ENCODE measurements at regions not wholly inside any gene's neighbourhood (a gene's known extent, or its start where the extent isn't known, plus 50 kb on each side); places are given as distances from the start of the nearest gene placed in this dataset.

DNA sequence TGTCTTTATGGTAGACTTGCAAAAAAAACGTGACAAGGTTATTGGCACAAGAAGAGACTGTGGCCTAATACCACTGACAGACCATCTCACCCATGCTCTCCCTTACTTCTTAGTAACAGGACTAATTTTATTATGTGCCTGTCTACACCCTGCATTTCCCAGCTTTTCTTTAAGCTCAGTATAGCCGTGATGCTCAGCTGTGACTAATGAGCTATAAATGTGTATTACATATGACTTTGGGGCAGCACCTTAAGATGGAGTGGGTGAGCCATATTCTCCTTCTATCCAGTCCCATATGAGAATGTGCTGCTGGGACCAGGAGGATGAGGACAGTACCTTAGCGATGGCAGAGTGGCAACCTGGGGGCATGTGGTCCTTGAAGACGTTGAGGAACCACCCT, 293.5 kb downstream of the RNF144A start:
- no peaks in the 10 kb centered on the region for H3K4me1 ChIP-seq (ENCODE audit: insufficient read depth, low read length, poor library complexity, severe bottlenecking)
- H3F3A ChIP-seq (ENCODE audit: low read depth): no peaks in the 10 kb centered on the region
- no peak overlapping the region for H3K4me2 ChIP-seq (ENCODE audit: low read depth, low read length, poor library complexity, severe bottlenecking)
- no peaks in the 10 kb centered on the region for H3K9me2 ChIP-seq (replicated peaks; ENCODE audit: low read depth, low read length)
- H4K20me1 ChIP-seq (ENCODE audit: insufficient read depth, low read length, poor library complexity, severe bottlenecking): no peaks in the 10 kb centered on the region
- TF ChIP-seq, protein P1, sequence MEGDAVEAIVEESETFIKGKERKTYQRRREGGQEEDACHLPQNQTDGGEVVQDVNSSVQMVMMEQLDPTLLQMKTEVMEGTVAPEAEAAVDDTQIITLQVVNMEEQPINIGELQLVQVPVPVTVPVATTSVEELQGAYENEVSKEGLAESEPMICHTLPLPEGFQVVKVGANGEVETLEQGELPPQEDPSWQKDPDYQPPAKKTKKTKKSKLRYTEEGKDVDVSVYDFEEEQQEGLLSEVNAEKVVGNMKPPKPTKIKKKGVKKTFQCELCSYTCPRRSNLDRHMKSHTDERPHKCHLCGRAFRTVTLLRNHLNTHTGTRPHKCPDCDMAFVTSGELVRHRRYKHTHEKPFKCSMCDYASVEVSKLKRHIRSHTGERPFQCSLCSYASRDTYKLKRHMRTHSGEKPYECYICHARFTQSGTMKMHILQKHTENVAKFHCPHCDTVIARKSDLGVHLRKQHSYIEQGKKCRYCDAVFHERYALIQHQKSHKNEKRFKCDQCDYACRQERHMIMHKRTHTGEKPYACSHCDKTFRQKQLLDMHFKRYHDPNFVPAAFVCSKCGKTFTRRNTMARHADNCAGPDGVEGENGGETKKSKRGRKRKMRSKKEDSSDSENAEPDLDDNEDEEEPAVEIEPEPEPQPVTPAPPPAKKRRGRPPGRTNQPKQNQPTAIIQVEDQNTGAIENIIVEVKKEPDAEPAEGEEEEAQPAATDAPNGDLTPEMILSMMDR (conservative IDR thresholded peaks at IDR 0.05; ENCODE audit: low read length): no peak
- no peak for TF ChIP-seq EZH2phosphoT487 (IDR thresholded peaks at IDR 0.05; ENCODE audit: borderline replicate concordance)
- H2AFZ ChIP-seq (ENCODE audit: low read length): no peak overlapping the region
- H3K9me3 ChIP-seq (ENCODE audit: insufficient read depth, low read depth, low read length): no peaks in the 10 kb centered on the region
- no peak overlapping the region for H3K4me3 ChIP-seq (ENCODE audit: low read length, poor library complexity, severe bottlenecking)
- no peaks in the 10 kb centered on the region for H3K27me3 ChIP-seq (ENCODE audit: insufficient read depth, low read length, poor library complexity, severe bottlenecking)
- no peak overlapping the region for H3K9ac ChIP-seq (ENCODE audit: low read depth, low read length, poor library complexity, severe bottlenecking)
- H3K36me3 ChIP-seq (ENCODE audit: insufficient read depth, low read length): no peaks in the 10 kb centered on the region
- no peaks in the 10 kb centered on the region for H3K79me2 ChIP-seq (ENCODE audit: insufficient read depth, low read length)

DNA sequence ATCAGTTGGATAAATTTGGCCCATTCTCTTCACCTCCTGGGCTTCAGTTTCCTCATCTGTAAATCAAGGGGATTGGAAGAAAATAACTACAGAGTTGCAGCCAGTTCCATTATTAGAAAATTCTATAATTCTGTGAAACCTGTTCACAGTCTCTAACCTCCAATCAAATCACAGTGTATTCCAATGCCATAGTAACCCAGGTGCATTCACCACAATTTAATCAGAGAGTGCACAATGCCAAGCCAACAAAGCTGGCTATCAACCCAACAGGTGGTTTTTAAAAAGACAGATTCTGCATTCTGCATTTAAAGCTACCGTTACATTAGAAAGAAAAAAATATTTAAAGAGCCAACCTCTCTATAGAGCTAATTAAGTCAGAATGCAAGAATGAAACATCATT, 308.6 kb downstream of the RNF144A start:
- no peaks in the 10 kb centered on the region for H3F3A ChIP-seq (ENCODE audit: low read depth)
- H3K9me3 ChIP-seq (ENCODE audit: insufficient read depth, low read depth, low read length): no peaks in the 10 kb centered on the region
- H3K9me2 ChIP-seq (replicated peaks; ENCODE audit: low read depth, low read length): no peaks in the 10 kb centered on the region
- no peaks in the 10 kb centered on the region for H3K79me2 ChIP-seq (ENCODE audit: insufficient read depth, low read length)
- TF ChIP-seq, protein P1 (conservative IDR thresholded peaks at IDR 0.05; ENCODE audit: low read length): no peak
- no peak for TF ChIP-seq EZH2phosphoT487 (IDR thresholded peaks at IDR 0.05; ENCODE audit: borderline replicate concordance)
- H3K4me3 ChIP-seq (ENCODE audit: low read length, poor library complexity, severe bottlenecking): no peak overlapping the region
- H4K20me1 ChIP-seq (ENCODE audit: insufficient read depth, low read length, poor library complexity, severe bottlenecking): no peaks in the 10 kb centered on the region
- H3K36me3 ChIP-seq (ENCODE audit: insufficient read depth, low read length): no peaks in the 10 kb centered on the region
- H3K4me1 ChIP-seq (ENCODE audit: insufficient read depth, low read length, poor library complexity, severe bottlenecking): no peaks in the 10 kb centered on the region
- no peaks in the 10 kb centered on the region for H3K27me3 ChIP-seq (ENCODE audit: insufficient read depth, low read length, poor library complexity, severe bottlenecking)
- no peak overlapping the region for H3K9ac ChIP-seq (ENCODE audit: low read depth, low read length, poor library complexity, severe bottlenecking)
- no peak overlapping the region for H2AFZ ChIP-seq (ENCODE audit: low read length)
- no peak overlapping the region for H3K4me2 ChIP-seq (ENCODE audit: low read depth, low read length, poor library complexity, severe bottlenecking)

DNA sequence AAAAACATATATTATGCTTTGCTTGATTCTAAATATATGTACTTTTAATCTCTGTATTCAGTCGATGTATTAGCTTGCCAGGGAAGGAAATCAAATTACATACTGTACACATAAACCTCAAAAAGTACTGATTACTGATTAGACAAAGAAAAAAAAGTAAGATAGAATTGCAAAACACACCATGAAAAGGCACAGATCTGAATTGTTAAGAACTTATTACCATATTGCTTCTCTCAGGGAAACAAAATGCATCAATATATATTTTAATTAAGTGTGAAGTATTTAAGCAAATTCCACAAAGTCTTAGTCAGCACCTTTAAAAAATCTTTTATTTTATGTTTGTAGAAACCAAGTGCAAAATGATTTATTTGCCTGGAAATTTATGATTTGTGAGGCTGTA, 309.3 kb downstream of the RNF144A start:
- H3K4me3 ChIP-seq (ENCODE audit: low read length, poor library complexity, severe bottlenecking): no peak overlapping the region
- no peak overlapping the region for H3K9ac ChIP-seq (ENCODE audit: low read depth, low read length, poor library complexity, severe bottlenecking)
- H3K36me3 ChIP-seq (ENCODE audit: insufficient read depth, low read length): no peaks in the 10 kb centered on the region
- no peaks in the 10 kb centered on the region for H3K9me3 ChIP-seq (ENCODE audit: insufficient read depth, low read depth, low read length)
- H2AFZ ChIP-seq (ENCODE audit: low read length): no peak overlapping the region
- H4K20me1 ChIP-seq (ENCODE audit: insufficient read depth, low read length, poor library complexity, severe bottlenecking): no peaks in the 10 kb centered on the region
- TF ChIP-seq, protein P1 (conservative IDR thresholded peaks at IDR 0.05; ENCODE audit: low read length): no peak
- no peaks in the 10 kb centered on the region for H3K4me1 ChIP-seq (ENCODE audit: insufficient read depth, low read length, poor library complexity, severe bottlenecking)
- H3F3A ChIP-seq (ENCODE audit: low read depth): no peaks in the 10 kb centered on the region
- H3K9me2 ChIP-seq (replicated peaks; ENCODE audit: low read depth, low read length): no peaks in the 10 kb centered on the region
- H3K4me2 ChIP-seq (ENCODE audit: low read depth, low read length, poor library complexity, severe bottlenecking): no peak overlapping the region
- no peaks in the 10 kb centered on the region for H3K27me3 ChIP-seq (ENCODE audit: insufficient read depth, low read length, poor library complexity, severe bottlenecking)
- H3K79me2 ChIP-seq (ENCODE audit: insufficient read depth, low read length): no peaks in the 10 kb centered on the region

Measured in Loucy (cell line).